OCI-LY3 (cell line): ENCODE measurements at regions not wholly inside any gene's neighbourhood (a gene's known extent, or its start where the extent isn't known, plus 50 kb on each side); places are given as distances from the start of the nearest gene placed in this dataset.

ENCODE experiments used
- EZH2phosphoT487 ChIP-seq: fragments of 200-600 bp; shearing (Covaris generic); IDR thresholded peaks from 2 replicates; pipeline ENCODE4 v1.6.1; 2018; ENCODE audit warnings: antibody characterized with exemption, mixed run types, low read depth
- TF ChIP-seq, protein P1 (sequence below): fragments of 200-600, 300-600 bp; sonication (generic); IDR thresholded peaks from 2 replicates; pipeline ENCODE4 v1.5.1; 2014; ENCODE audit warnings: antibody characterized with exemption, low read length, low read depth

DNA sequence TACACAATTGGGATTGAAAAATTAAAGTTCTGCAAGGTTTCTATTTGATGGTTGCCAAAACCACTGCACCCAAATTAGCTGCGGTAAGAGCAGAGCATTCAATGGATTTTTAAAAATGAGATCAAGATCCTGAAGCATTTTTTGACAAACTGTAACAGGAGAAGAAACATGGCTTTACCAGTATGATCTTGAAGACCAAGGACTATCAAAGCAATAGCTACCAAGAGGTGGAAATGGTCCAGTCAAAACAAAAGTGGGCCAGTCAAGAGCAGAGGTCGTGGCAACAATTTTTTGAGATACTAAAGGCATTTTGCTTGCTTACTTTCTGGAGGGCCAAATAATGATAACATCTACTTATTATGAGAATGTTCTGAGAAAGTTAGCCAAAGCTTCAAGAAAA is 186.8 kb downstream of the RDH14 start:
- TF ChIP-seq, protein P1, sequence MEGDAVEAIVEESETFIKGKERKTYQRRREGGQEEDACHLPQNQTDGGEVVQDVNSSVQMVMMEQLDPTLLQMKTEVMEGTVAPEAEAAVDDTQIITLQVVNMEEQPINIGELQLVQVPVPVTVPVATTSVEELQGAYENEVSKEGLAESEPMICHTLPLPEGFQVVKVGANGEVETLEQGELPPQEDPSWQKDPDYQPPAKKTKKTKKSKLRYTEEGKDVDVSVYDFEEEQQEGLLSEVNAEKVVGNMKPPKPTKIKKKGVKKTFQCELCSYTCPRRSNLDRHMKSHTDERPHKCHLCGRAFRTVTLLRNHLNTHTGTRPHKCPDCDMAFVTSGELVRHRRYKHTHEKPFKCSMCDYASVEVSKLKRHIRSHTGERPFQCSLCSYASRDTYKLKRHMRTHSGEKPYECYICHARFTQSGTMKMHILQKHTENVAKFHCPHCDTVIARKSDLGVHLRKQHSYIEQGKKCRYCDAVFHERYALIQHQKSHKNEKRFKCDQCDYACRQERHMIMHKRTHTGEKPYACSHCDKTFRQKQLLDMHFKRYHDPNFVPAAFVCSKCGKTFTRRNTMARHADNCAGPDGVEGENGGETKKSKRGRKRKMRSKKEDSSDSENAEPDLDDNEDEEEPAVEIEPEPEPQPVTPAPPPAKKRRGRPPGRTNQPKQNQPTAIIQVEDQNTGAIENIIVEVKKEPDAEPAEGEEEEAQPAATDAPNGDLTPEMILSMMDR, result no peak
- no peak for TF ChIP-seq EZH2phosphoT487
